GM20431 (cell line): ENCODE measurements at regions not wholly inside any gene's neighbourhood (a gene's known extent, or its start where the extent isn't known, plus 50 kb on each side); places are given as distances from the start of the nearest gene placed in this dataset.

ENCODE experiments used
- in situ Hi-C: fragments of 300-500 bp; cut with MseI, MboI; formaldehyde crosslinking; loops from one replicate; pipeline ENCODE4 v1.15.0; 2020; ENCODE audit warnings: low sequenced_read_pairs; ENCODE audit not compliant: unreplicated experiment

DNA sequence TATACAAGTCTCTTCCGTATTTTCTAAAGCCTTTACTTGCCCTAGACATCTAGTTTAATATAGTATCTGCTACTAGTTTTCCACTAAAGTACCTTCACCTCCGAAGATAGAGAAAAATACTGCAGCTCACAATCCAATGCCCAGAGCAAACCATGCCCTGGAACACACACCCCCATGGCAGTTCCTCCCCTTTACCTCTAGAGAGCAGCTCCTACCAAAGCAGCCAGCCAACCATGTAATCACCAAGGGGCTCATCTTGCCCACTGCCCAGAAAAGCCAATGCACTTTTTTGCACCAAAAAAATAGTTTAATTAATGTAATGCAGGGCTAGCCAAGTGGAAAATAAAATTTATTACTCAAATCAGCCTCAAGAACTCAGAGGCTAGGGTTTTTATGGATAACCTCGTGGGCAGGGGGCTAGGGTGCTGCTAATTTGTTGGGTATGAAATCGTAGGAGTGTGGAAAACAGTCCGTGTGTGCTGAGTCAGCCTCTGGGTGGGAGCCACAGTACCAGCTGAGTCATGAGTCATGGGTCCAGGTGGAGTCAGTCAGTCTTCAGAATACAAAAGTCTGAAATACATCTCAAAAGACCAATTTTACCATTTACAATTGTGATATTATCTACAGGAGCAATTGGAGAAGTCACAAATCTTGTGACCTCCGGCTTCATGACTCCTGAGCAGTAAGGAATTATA is 120.1 kb upstream of the ACO1 start:
- in situ Hi-C loops, result loop anchor here (25.0 kb wide), 1 partner anchor 102 kb away; no protein-coding TSS in a partner anchor

DNA sequence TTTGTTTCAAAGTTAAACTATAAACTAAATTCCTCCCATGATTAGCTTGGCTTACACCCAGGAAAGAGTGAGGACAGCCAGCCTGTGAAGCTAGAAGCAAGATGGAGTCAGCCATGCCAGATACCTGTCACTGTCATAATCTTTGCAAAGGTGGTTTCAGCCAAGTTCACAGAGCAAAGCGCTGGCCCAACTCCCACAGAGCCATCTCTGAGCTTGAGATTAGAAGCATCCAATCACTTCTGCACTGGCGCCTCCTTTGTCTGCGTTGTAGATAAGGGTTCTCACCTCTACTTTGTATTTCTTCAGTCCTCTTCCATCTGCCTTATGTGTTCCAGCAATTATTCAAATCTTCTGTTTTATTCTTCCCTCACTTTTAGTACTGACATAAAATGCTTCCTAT is 119.4 kb upstream of the ACO1 start:
- in situ Hi-C loops, result loop anchor here (25.0 kb wide), 1 partner anchor 103 kb away; no protein-coding TSS in a partner anchor

DNA sequence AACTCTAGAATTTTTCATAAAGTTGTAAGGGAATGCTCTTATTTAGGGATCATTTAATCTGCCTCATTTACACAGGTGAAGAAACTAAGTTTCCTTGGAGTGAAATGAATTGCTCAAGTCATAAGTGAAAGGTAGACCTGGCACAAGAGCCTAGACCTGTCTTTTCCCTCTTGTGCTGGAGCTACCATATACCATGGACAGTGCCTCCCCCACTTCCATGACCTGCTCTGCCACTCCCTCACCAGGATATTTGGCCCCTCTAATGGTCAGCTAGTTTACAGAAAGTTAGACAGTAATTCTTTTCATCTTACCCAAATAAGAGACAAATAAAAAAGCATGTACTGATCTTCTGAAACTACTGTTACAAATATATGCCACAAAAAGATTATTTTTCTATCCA is 105.5 kb upstream of the ACO1 start:
- in situ Hi-C loops, result no loop called here

DNA sequence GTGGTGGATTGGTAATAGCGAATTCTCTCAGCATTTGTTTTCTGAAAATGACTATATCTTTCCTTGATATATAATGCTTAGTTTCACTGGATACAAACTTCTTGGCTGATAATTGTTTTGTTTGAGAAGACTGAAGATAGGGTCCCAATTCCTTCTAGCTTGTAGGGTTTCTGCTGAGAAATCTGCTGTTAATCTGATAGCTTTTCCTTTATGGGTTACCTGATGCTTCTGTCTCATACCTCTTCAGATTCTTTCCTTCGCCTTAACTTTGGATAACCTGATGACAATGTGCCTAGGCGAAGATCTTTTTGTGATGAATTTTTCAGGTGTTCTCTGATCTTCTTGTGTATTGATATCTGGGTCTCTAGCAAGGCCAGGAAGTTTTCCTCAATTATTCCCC is 94.7 kb upstream of the ACO1 start:
- in situ Hi-C loops, result no loop called here

DNA sequence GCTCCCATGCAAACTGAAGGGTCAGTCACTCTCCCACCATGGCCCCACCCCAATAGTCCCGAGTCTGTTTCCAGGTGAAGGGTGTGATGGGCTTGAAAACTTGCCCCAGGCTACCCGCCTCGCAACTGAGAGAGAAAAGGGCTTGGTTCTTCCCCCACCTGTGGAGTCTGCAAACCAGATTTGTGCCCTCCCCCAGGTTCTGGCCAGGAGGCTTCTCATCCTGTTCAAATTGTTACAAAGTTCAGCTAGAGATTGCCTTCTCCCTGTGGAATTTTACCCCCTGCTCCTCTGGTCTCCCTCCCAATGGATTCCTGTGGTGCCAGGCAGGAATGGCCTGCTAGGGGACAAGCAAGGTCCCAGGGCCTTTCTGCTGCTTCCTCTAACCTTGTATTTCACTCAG is 93.1 kb upstream of the ACO1 start:
- in situ Hi-C loops, result no loop called here

DNA sequence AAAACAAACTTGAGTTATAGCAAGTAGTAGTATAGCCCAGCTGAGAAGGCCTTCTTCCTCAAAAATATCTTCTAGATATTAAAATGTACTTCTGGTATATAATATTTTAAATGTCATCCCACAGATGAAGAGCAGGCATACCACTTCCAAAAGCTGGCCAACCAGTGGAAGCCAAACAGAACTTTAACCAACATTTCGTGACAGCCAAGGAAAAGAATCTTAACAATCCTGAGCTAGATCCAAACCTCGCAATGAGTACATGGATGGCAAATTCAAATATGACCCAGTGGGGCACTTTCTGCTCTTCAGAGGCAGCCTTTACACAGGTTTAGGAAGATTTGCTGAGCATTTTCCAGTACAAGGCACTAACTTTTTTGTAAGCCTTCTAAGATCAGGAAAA is 91.8 kb upstream of the ACO1 start:
- in situ Hi-C loops, result no loop called here

DNA sequence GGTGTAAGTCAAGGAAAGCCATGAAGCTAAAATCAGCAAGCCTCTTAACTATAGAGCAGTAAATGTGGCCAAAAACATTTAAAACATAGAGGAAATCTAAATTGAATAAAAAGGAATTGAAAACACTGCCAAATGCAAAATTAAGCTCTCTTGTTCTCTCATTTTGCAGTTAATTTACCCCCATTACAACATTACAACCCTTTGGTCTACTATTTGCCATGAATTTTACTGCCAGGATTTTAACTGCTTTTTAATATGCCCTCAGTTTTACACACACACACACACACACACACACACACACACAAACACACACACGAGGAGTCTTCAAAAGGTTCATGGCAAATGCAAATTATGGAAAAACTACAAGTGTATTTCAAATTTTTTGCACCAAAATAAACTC is 91.4 kb upstream of the ACO1 start:
- in situ Hi-C loops, result no loop called here

DNA sequence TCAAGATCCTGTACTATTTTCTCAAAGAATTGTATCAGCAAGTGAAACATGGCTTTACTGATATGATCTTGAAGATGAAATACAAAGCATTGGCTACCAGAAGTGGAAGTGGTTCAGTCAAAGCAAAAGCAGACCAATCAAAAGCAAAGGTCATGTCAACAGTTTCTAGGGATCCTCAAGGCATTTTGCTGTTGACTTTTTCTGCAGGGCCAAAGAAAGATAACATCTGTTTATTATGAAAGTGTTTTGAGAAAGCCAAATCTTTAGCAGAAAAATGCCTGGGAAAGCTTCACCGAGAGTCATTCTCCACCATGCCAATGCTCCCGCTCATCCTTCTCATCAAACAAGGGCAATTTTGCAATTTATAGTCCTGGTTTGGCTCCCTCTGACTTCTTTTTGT is 90.3 kb upstream of the ACO1 start:
- in situ Hi-C loops, result no loop called here

DNA sequence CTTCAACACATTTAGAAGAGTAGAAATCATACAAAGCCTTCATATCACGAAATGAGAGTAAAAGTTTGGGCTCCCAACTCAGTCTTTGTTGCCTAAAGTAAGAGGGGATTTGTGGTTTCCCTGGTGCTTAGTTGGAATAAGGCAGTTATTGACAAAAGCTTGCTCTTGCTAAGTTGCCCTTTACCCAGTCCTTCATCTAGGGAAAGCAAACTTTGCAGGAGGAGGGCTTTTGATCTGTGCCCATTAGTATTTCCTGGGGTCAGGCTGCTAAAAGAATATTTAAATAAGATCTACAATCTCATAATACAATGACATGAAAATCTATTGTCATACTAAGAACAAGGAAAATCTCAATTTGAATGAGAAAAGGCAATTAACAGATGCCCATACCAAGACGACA is 84.1 kb upstream of the ACO1 start:
- in situ Hi-C loops, result no loop called here

DNA sequence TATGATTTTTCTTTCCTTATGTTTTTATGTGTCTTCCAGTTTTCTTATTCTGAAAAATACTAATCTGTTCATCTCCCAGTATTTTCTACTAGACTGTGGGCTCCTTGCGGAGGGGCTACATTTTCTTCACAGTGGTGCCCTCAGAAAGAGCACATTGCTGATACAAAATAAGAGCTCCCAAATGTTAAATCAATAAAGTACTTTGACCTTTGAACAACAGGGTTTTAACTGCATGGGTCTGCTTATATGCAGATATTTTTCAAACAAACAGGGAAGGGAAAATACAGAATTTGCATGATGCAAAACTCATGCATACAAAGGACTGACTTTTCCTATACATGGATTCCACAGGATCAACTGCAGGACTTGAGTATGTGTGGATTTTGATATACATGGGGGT is 79.9 kb upstream of the ACO1 start:
- in situ Hi-C loops, result no loop called here

DNA sequence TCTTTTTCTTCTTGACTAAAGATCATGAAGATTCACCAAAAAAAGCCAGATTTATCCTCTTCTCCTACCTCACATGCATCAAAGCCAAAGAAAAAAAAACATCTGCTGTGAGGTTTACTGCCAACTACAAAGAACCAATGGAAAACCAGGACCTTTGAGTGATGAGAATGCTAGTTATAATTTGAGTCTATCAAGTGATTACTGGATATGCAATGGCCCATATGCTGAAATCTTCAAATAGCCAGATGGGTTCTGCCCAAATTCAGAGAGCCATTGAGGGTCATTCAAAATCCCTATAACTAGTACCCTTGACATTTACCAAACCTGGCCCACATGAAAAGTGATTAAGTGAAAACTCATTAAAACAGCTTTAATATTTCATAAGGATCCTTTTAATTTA is 78.4 kb upstream of the ACO1 start:
- in situ Hi-C loops, result no loop called here

DNA sequence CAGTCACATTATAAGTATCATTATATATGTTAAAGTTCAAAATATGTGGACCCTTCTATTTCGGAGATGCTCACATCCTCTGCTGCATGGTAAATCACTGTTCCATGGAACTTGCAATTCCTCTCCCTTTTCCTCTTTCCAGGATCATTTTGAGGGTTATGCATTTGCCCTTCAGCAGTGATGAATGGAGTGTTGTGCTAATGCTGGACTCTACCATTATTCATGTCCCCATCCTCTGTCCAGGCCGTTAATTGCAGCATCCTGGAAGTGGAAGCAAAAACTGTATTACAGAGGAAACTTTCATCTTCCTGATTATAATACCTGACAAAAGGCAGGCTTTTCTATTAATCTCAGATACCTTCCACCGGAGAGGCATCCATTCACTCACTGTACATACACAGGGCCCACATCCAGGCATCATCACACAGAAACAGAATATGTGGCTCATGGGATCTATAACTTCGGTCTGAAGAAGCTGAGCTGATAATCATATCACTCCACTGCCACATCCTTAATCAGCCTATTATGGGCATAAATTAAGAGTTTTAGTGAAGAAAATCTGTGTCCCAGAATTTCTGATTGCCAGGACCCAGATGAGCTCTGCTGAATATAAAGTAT is 65.0 kb upstream of the ACO1 start:
- in situ Hi-C loops, result no loop called here

DNA sequence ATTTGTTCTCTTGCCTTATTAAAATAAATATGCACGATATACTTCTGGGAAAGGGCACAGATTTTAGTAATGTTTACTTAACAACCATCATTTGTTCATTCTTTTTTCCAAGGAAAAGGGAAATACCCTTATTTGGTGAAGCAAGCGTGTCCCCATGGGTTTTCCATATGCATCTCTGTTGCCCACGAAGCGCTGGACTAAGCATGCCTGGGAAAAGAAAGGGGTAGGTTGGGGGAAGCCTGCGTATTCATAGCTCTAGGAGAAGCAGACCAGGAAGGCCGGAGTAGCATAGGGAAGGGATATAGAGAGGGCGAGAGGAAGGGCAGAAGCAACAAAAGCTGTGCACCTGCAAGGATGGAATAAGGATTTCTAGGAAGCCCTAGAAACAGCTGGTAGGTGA is 61.8 kb upstream of the ACO1 start:
- in situ Hi-C loops, result no loop called here

DNA sequence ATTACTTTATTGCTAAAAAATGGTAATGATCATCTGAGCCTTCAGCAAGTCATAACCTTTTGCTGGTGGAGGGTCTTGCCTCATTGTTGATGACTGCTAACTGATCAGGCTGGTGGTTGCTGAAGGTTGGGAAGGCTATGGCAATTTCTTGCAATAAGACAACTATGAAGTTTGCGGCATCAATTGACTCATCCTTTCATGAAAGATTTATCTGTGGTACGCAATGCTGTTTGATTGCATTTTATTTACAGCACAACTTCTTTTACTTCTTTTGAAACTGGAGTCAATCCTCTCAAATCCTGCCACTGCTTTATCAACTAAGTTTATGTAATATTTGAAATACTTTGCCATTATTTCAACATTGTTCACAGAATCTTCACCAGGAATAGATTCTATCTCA is 58.3 kb upstream of the ACO1 start:
- in situ Hi-C loops, result no loop called here

DNA sequence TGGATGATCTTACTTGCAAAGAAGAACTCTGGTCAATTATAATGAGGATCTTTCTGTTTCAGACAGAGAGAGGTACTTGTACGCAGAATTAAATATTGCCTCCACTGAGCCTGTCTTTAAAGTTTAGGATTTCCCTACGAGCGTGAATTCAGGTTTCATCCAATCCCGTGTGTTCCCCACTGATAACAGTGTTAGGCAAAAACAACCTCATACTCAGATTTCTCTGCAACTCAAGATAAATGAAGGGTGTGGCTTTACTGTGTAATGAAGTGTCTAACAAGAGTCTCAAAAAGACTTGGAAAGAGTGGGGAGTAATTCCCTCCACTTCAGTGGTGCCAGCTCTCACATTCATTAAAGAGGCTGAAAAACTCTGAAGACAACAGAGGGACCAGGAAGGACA is 53.2 kb upstream of the ACO1 start:
- in situ Hi-C loops, result no loop called here

DNA sequence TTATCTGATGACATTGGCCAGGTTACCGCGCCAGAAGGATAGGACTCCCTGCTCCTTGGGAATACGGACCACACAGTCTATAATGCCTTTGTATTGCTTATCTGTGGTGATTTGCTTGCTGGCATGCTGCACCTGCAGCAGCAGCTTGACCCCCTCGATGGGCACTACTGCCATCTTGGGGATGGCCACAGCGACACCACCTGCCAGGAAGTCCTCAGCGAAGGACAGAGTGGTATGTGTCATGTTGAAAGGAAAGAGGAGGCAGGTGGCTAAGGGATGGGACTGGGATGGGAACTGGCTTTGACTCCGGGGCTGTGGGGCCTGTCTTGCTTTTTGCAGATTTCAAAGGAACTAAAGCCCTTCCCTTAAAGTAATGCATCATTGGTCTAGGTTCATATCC is 50.3 kb upstream of the ACO1 start:
- in situ Hi-C loops, result no loop called here
